HG02798 (cell line): ENCODE measurements at regions not wholly inside any gene's neighbourhood (a gene's known extent, or its start where the extent isn't known, plus 50 kb on each side); places are given as distances from the start of the nearest gene placed in this dataset.
A peak's percentile ranks its signal among the peaks of the same experiment; 100 is the strongest.

Experiments
- ATAC-seq: cut with Tn5 transposase; IDR thresholded peaks from one replicate; pipeline ENCODE4 v1.9.1; 2021; ENCODE audit warnings: mild to moderate bottlenecking; ENCODE audit not compliant: unreplicated experiment, poor library complexity

DNA sequence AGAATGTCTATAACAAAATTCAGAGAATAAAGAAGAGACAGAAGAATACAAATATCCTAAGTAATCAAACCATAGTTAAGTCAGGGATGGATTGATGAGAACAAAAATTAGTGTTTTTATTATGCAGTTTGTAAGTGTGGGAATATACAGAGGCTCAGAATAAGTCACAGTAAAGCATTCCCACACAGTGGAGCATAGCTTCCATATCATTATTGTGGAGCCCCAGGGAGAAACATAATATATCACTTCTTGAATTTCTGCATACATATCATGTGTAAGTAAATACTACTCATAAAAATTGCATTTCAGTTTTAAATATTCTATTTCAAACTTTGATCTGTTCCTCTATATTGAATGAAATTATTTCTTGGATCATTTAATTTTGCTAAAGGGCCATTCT is 790.4 kb downstream of the PLA2G4A start:
- ATAC-seq, result no peak

DNA sequence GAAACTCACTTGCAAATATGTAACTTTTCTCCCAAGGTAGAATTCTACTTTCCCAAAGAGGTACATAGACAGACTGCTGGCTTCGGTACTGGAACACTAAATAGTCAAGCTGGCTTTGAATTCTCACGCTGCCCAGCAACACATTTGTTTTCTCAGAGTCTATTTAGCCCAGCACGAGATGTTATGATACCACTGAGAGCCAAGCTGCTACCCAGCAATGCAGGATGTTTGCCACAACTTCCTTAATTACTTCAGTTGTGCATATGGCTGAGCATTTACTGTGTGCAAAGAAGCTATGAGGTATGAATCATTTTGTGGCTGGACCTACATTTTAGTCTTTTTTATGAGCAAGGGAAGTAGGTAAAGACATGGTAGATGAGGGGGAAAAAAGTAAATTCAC is 793.2 kb downstream of the PLA2G4A start:
- ATAC-seq, result peak; percentile 56

DNA sequence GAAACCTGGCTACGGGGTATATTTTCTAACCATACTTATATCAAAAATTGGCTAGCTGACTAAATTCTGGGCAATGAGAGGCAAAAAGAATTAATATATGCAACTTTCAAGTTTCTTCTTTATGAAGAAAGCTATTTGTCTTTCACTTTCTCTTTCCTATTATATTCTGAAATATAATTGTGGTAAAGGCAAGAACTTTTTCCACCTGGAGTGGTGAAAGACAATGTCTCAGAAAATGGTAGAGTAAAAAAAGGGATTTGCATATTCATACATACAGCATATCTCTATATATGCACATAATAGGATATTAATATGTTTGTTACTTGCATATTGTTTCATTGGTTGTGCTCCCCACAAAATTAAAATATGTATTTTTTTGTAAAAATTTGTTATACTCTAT is 793.8 kb downstream of the PLA2G4A start:
- ATAC-seq, result no peak

DNA sequence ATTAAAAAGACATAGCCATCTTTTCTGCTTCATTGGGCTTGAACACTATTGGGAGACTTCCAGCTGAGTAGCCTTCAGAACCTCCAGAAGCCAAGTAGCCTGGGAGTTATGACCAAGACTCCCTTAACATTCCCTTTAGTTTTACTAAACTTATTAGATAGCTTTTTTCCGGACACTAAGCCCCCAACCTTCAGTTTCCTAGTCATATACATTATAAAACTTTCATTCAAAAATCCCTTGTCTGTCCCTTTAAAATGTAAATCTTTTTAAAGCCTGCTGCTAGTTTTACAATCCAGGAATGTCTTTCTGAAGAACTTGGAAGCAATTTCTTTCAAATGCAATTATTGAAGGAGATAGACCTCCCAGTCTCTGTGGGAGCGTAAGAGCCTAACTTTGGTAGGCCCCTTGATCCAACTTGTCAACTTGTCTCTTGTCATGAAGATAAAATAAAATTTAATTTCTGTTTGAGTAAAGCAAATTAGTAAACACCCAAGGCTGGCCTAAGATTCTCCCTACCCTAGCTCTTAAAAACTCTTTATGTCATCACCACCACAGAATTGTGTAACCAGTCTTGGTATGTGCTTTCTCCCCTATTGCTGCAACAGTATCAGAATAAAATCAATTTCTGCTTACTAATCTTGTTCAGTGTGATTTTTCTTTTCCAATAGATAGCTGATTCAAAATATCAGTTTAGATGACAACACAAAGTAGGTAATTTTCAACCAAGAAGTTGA is 796.2 kb downstream of the PLA2G4A start:
- ATAC-seq, result no peak

DNA sequence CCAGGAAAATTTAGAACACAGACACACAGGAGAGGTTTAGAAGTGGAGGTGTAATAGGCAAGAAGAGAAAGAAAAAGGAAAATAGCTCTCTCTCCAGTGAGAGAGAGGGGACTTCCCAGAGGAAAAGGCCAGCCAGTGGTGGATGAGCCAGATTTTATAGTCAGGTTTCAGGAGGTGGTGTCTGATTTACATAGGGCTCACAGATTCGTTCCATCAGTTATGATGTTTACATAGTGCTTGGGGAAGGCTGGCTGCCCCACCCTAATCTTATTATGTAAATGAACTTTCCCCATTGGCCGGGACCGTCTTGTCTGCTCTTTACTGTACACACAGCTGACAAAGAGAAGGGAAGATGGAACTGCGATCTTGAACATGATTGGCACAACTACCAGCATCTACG is 797.3 kb downstream of the PLA2G4A start:
- ATAC-seq, result no peak

DNA sequence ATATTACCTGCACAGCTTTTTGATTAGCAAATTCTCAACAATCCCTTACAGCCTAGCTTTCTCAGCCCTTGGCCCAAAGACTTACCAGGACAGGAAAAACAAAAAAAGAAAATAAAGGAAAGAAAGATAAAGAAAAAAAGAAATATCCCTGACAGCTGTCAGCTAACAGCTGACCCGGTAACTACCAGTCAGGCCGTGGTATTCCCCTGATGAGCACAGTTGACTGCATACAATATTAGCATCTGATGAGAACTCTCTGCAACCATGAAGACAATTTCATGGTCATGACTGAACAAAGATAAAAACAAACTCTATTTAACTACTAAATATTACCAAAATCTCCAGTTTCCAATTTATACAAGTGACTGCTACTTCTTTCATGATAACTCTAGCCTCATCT is 798.8 kb downstream of the PLA2G4A start:
- ATAC-seq, result no peak

DNA sequence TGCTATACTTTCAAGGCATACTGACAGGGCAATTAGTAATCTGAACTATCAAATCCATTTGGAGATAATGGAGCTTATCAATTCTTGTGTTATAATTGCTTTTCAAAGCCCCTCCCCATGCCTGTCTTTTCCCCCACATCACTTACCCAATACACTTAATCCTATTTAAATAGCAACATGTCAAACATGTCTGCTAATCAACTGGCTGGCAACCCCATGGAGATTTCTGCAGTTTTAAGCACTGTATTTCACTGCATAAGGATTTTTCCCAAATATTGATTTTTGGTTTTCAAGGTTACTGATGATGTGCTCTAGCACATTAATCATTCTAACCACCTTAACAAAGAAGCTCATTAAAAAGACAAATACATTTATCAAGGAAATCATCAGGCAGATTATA is 800.3 kb downstream of the PLA2G4A start:
- no peak for ATAC-seq

DNA sequence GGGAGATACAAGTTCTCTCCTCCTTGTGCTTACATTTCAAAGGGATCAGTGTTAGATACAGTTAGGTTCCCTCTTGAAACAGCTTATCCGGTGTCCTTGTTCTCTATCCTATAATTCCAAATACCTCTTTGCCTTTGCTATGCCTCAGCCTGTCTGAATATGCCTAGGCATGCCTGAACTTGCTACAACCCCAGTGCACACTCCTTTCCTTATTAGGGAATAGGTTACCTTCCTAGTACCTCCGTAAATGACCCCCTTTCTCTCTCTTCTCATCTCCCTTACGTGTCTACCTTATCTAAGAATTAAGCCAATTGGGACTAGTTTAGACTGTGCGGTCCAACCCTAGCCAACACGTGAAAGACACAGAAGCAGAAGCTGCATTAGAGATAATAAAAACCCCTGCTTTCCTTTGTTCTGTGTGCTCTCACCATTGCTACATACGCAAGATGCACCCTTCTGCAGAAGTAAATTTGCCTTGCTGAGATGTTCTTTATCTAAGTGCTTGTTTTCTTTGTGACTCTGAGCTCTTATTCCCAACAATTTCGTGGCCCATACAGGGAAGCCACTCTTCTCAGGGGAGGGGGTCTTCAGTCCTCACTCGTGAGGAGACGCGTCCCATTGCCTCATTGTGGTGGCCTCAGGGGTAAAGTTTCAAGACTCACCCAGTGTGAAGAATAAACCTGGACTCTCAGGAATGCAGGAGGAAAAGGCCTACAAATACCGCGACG is 802.1 kb downstream of the PLA2G4A start:
- ATAC-seq, result no peak

DNA sequence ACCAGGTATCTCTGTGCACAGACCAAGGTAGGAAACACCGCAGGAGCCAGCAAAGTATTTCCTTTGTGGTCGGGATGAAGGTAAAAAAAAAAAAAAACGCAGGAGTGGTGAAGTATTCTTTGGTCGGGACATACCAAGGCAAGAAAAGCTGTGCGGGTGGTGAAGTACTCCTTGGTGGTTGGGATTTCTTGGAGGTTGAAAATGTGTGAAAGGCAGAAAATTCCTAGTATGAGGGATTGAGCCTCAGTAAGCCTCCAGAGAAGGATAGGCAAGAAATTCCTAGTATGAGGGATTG is 802.6 kb downstream of the PLA2G4A start:
- ATAC-seq, result no peak

DNA sequence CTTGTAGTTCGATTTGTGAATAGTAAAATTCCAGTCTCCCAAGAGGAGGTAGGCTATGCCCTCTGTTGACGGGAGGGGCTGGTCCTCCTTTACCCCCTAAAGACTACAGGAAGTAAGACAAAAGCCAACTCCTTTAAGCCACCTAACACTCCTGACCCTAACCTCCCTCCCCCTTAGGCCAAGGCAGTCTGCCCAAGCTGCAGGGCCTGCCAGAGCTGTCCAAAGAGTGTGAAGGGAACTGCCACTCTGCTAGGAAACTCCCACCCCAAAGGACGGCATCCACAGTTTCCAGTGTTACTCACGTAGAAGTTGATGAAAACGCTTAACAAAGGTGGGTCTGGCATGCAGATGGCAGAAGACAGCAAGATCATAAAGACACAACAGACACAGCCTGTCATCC is 803.2 kb downstream of the PLA2G4A start:
- ATAC-seq, result no peak

DNA sequence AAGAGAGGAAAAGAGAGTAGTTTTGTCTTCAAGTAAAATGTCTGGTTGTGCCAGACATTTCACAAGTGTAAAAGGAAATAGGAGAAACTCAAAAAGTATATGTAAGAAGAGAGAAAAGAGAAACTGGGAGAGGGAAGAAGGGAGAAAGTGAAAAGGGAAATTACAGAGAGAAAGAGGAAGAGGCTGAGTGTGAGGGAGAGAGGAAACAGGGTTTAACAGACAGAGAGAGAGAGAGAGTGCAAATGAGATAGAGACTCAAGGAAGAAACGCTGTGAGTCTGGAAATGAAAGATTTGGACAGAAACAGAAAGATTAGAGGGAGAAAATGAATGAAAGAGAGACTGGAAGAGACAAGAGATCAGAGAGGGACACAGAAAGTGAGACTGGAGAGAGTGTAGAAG is 806.2 kb downstream of the PLA2G4A start:
- no peak for ATAC-seq

DNA sequence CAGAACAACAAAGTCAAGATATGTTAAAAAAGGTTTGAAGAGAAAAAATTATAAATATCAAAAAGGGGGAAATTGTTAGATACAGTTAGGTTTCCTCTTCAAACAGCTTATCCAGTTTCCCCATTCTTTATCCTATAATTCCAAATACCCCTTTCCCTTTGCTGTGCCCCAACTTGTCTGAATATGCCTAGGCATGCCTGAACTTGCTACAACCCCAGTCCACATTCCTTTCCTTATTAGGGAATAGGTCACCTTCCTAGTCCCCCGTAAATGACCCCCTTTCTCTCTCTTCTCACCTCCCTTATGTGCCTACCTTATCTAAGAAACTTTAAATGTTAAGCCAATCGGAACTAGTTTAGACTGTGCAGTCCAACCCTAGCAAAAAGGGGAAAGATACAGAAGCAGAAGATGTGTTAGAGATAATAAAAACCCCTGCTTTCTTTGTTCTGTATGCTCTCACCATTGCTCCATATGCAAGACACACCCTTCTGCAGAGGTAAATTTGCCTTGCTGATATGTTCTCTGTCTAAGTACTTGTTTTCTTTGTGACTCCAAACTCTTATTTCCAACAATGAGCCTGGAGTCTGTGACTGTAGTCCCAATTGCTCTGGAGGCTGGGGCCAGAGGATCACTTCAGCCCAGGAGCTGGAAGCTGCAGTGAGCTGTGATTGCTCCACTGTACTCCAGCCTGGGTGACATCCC is 810.1 kb downstream of the PLA2G4A start:
- ATAC-seq, result no peak

DNA sequence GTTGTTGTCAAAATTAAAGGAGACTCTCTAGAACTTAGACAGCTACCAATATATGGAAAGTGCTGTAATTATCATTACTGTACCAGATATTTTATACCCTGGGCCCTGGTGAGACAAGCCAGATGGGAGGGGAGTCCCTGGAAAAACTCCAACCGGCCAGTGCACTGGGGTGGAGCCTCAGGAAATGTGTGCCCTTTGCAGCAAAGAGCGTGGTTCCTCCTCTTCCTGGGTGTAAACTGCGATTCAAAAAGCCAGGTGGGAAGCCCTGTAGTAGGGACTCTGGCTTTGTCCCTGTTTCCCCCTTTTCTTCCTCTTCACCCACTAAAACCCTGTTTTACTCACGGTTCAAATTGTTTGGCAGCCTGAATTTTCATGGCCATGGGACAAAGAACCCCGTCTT is 812.3 kb downstream of the PLA2G4A start:
- no peak for ATAC-seq

DNA sequence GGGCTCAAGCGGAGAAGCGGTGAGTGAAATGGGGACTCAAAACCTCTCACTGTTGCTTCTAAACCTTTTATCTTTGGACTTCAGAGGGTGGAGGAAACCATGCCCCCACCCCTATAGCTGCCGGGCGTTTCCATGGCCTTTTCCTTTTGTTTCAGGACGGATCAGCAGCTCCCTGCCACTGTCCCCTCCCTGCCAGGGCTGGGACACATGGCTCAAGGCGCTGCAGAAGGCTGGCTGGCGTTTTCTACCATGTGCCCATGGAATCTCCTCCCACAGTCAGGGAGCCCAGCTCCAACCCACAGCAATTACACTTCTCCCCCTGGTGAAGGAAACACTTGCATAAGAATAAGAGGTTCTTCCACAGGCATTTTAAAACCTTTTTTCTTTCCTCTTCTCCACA is 812.7 kb downstream of the PLA2G4A start:
- ATAC-seq, result no peak

DNA sequence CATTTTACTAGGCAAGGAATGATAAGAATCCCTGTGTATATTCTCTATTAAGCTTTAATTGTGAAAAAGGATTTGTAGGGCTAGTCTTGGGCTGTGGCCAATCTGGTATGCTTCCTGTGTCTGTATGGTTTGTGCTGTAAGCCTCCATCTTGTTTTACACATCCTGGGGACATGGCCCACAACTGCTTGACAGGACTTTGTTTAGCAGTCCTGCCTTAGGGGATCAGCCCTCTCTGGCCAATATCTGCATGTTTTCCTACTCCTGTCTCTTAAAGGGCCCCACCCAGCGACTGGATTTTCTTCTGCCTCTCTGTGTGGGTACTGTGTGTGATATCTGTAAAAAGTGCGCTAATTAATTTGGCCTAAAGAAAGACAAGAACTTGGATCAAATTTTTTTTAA is 813.2 kb downstream of the PLA2G4A start:
- ATAC-seq, result no peak

DNA sequence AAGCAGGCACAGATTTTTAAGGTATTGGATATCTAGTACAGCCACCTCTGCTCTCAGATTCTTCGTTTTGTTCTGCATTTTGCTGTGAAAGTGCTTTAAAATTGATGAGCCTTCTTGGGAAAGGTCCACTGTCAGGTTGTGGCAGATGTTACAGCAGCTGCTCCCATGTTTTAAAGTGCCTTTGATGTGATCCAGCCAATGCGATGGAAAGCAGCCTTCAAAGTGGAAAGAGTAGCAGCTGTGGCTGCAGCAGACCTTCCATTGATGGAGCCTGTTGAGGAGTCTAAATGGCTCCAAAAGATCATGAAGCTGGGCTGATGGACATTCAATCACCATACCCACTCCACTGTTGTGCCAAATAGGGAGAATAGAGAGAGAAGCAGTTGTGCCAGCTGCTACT is 816.9 kb downstream of the PLA2G4A start:
- no peak for ATAC-seq

DNA sequence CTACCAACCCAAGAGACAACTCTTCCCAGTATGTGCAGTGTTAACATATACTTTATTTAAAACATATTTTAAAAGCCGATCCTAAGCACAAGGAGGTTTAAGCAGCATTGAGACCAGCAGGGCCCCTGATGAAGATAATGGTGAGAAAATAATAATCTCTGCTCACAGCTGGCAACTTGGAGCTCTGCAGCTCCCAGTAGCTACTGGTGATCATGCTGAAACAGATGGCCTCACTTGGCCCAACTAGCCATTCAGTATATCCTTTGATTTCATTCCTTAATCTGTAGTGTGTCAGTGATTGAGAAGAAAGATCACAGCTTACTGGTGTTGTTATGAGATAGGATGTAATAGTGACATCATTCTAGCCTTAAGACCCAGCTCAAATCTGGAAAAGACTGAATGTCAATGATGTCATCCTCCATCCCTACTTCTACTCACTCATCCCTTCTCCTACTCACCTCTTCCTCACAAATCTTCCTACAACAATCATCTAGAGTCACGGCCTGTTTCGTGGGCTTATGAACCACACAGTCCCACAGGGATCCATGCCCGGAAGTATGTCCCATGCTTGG is 817.9 kb downstream of the PLA2G4A start:
- ATAC-seq, result no peak

DNA sequence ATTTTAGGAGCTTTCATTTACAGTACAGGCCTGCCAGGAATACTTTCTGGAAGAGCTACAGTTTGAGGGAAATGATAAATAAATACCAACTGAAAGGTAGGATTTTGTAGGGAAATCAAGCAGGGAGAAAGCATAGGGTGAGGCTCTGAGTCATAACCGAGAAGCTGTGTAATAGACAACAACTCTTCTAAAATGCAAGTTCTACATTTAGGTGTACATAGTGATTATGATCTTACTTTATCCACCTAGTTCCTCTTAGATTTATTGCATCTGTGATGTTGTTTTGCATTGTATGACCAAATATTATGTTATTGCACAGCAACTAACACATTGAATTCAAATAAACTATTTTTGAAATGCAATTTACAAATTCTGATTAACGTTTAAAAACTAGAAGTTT is 819.3 kb downstream of the PLA2G4A start:
- ATAC-seq, result no peak

DNA sequence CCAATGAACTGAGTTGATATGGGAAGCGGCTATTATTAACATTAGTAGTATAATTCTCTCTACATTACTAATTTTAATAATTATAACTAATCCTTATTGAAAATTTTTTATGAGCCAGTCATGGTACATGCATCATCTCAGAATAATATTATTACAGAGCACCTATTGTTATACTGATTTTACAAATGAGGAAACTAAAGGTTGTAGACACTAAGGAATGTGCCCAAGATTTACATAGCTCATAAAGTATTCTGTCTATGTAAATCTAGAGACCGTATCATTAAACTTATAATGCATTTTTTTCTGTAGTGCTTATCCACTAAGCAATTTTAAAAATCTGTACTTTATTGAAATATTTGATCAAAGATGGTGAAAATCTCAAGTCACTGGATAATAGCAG is 825.9 kb downstream of the PLA2G4A start:
- ATAC-seq, result no peak

DNA sequence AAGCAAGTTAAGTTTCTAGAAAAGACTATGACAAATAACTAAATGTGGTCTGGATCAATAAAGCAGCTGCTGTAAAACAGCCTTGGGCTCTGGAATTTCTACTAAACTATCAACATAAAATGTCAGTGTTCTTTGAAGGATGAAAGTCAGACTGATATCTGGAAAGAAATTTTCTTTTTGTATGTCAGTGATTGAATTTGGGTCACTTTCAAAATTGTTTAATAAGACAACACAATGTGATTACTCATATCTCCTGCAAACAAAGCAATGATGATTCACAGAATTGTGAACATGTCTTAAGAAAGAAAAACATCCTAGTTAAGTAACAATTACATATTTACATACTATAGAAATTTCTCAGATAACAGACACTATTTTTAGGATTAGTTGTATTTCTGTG is 826.4 kb downstream of the PLA2G4A start:
- ATAC-seq, result no peak

DNA sequence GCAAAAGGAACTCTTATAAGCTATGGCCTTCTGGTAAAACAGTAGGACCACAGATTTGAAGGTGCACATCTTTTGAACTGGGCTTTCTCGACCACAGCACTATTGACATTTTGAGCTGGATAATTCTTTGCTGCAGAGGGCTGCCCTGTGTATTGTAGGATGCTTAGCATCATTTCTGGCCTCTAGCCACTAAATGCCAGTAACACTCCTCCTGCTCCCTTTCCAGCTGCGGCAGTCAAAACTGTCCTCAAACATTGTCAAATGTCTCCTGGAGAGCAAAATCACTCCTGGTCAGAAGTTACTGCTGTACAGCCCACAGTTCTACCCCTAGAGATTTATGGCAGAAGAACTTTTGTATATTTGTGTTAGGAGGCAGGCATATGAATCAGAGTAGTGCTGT is 836.7 kb downstream of the PLA2G4A start:
- ATAC-seq, result no peak
